ENCODE measurements at regions not wholly inside any gene's neighbourhood (a gene's known extent, or its start where the extent isn't known, plus 50 kb on each side); places are given as distances from the start of the nearest gene placed in this dataset.

DNA sequence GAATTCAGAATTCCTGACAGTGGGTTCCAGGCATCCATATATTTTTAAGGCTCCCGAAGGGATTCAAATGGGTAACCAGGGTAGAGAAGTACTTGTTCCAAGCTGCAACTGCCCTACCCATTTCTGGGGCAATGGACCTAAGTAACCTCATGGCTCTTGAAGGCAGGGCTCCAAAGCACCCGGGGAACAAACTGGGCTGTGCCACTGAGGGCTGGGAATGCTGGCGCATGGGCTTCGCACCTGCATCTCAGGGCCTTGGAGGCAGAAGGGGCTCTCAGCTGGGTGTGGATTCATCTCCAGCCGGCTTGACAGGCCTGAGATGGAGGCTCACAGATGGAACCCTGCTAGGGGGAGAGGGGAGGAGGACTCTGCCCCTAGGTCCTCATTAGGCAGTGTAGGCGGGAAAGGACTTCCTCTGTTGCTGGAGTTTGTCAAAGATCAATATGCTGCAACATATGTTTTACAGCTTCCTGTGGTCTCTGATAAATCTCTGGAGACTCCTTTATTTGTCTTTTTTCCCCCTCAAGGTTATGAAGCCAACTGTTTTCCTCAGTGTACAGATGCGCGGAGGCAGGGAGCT, 232.3 kb upstream of the NLRP1 start:
- Mint-ChIP-seq H3K36me3 (no peaks in the 10 kb centered on the region), H3K4me3 (no peak overlapping the region), H3K4me1 (no peaks in the 10 kb centered on the region), H3K27ac (no peak overlapping the region), H3K9me3 (peaks cover 2% of the 10 kb centered on the region), H3K27me3 (peaks cover 15% of the 10 kb centered on the region)
- POLR2A ChIA-PET: no interaction called here
- no peak for DNase-seq
- ATAC-seq (ENCODE audit: low read depth): no peak

DNA sequence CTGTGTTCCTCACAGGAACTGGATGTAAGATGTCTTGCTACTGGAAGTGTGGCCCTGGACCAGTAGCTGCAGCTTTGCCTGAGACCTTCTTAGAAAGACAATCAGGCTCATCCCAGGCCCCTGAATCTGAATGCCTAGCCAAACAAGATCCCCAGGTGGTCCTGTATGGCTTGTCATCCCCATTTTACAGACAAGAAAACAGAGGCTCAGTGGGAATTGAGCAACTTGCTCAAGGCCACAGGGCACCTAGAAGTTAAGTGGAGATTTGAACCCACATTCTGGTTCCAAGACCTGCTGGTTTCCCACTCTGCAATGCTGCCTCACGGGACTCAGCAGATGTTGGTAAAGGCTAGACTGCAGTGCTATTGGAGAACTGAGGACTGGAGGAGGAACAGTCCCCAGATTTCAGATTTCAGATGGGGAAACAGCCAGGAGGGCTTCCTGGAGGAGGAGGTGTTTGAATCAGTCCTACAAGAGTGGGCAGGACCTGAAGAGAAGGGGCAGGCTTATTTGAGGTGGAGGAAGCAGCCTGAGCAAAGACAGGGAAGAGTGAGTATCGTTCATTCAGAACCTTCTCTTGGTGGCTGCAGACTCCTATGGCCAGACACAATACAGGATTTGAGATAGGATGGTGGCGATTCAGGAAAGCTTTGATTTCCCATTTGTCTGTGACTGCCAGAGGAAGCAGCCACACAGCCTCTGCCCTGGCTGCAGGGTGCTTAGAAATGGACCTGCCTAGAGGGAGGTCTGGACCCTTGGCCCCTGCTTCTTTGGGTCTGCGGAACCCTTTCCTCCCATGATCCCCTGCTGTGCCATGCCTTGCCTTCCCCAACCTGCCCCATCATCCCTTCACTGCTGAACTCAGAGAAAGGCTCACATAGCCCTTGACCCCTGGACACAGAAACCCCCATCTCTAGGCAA, 233.4 kb upstream of the NLRP1 start:
- H3K4me3 Mint-ChIP-seq: no peak overlapping the region
- POLR2A ChIA-PET: no interaction called here

DNA sequence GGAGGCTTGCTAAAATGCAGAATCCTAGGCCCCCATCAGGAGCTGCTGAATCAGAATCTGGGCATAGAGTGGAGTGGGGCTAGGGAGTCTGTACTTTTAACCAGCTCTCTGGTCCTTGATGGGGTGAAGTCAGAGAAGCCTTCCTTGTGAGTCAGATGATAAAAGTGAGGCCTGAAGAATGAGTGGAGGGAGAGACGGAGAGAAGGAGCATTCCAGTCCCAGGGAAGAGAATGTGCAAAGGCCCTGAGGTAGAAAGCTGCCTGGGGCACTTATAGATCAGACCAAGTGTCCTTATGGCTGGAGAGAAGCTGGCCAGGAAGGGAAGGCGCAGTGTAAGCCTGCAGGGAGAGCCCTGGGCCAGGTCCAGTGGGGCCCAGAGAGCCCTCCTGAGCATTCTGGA, 235.1 kb upstream of the NLRP1 start:
- Mint-ChIP-seq H3K4me3 (no peak overlapping the region), H3K27ac (no peak overlapping the region), H3K9me3 (no peaks in the 10 kb centered on the region), H3K4me1 (no peaks in the 10 kb centered on the region), H3K27me3 (peaks cover 15% of the 10 kb centered on the region), H3K36me3 (no peaks in the 10 kb centered on the region)
- DNase-seq (no peak), ATAC-seq (ENCODE audit: low read depth) (no peak)
- POLR2A ChIA-PET: no interaction called here

More for the DNA sequence above, 233.4 kb upstream of the NLRP1 start:
- Mint-ChIP-seq H3K4me1 (no peaks in the 10 kb centered on the region), H3K9me3 (no peaks in the 10 kb centered on the region), H3K36me3 (no peaks in the 10 kb centered on the region), H3K27me3 (peaks cover 15% of the 10 kb centered on the region), H3K27ac (no peak overlapping the region)
- ATAC-seq (ENCODE audit: low read depth) (no peak), DNase-seq (no peak)

- no peak for DNase-seq
- Mint-ChIP-seq H3K27ac (no peak overlapping the region), H3K4me1 (no peaks in the 10 kb centered on the region), H3K4me3 (no peak overlapping the region), H3K9me3 (no peaks in the 10 kb centered on the region), H3K36me3 (no peaks in the 10 kb centered on the region), H3K27me3 (peaks cover 15% of the 10 kb centered on the region)
- POLR2A ChIA-PET: no interaction called here
- ATAC-seq (ENCODE audit: low read depth): no peak
Measured at GRCh38 chr17:5819921-5820685, 235.8 kb upstream of the NLRP1 start.

GRCh38 chr17:5820721-5821456, 236.6 kb upstream of the NLRP1 start:
- H3K27me3 Mint-ChIP-seq: peaks cover 9% of the 10 kb centered on the region
- DNase-seq (no peak), ATAC-seq (ENCODE audit: low read depth) (no peak)
- POLR2A ChIA-PET: no interaction called here
- H3K9me3 Mint-ChIP-seq: no peaks in the 10 kb centered on the region
- no peak overlapping the region for H3K4me3 Mint-ChIP-seq
- H3K27ac Mint-ChIP-seq: no peak overlapping the region
- no peaks in the 10 kb centered on the region for H3K36me3 Mint-ChIP-seq
- H3K4me1 Mint-ChIP-seq: no peaks in the 10 kb centered on the region

DNA sequence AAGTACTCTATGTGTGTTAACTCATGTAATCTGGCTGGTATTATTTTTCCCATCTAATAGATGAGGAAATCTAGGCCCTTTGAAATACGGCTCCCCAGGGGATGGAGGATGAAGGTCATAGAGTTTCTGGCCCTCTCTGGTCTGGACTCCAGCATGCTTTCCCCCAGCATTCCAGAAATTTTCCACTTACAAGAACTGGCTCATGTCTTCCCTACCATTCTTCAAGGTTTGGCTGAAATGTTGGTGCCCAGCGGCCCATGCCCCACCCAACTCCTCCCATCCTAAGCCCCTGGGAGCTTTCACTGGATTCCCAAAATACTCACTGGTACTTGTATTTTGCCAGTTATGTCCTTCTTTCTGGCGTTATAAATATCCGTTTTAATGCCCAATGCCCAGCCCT, 237.5 kb upstream of the NLRP1 start:
- POLR2A ChIA-PET: no interaction called here
- DNase-seq: no peak
- Mint-ChIP-seq H3K36me3 (no peaks in the 10 kb centered on the region), H3K4me3 (no peak overlapping the region), H3K27ac (no peak overlapping the region), H3K4me1 (no peaks in the 10 kb centered on the region), H3K9me3 (no peaks in the 10 kb centered on the region), H3K27me3 (peaks cover 6% of the 10 kb centered on the region)
- no peak for ATAC-seq (ENCODE audit: low read depth)

GRCh38 chr17:5822281-5823060, 238.2 kb upstream of the NLRP1 start:
- Mint-ChIP-seq H3K27me3 (peaks cover 6% of the 10 kb centered on the region), H3K9me3 (no peaks in the 10 kb centered on the region), H3K27ac (no peak overlapping the region), H3K4me3 (no peak overlapping the region), H3K36me3 (no peaks in the 10 kb centered on the region), H3K4me1 (no peaks in the 10 kb centered on the region)
- ATAC-seq (ENCODE audit: low read depth): no peak
- POLR2A ChIA-PET: no interaction called here
- DNase-seq: no peak

GRCh38 chr17:5823219-5823618, 238.9 kb upstream of the NLRP1 start:
- H3K4me3 Mint-ChIP-seq: no peak overlapping the region
- H3K27ac Mint-ChIP-seq: no peak overlapping the region
- DNase-seq (no peak), ATAC-seq (ENCODE audit: low read depth) (no peak)
- no peaks in the 10 kb centered on the region for H3K9me3 Mint-ChIP-seq
- H3K4me1 Mint-ChIP-seq: no peaks in the 10 kb centered on the region
- H3K36me3 Mint-ChIP-seq: no peaks in the 10 kb centered on the region
- H3K27me3 Mint-ChIP-seq: peaks cover 7% of the 10 kb centered on the region
- POLR2A ChIA-PET: no interaction called here

GRCh38 chr17:5825717-5826330, 241.5 kb upstream of the NLRP1 start:
- Mint-ChIP-seq H3K4me3 (no peak overlapping the region), H3K36me3 (no peaks in the 10 kb centered on the region), H3K27me3 (peaks cover 15% of the 10 kb centered on the region), H3K27ac (no peak overlapping the region), H3K4me1 (no peaks in the 10 kb centered on the region), H3K9me3 (no peaks in the 10 kb centered on the region)
- POLR2A ChIA-PET: no interaction called here
- ATAC-seq (ENCODE audit: low read depth): no peak
- DNase-seq: no peak

GRCh38 chr17:5826384-5826783, 242.1 kb upstream of the NLRP1 start:
- Mint-ChIP-seq H3K27ac (no peak overlapping the region), H3K4me3 (no peak overlapping the region), H3K4me1 (no peaks in the 10 kb centered on the region), H3K9me3 (no peaks in the 10 kb centered on the region), H3K27me3 (peaks cover 15% of the 10 kb centered on the region), H3K36me3 (no peaks in the 10 kb centered on the region)
- no peak for DNase-seq
- no peak for ATAC-seq (ENCODE audit: low read depth)
- POLR2A ChIA-PET: no interaction called here

DNA sequence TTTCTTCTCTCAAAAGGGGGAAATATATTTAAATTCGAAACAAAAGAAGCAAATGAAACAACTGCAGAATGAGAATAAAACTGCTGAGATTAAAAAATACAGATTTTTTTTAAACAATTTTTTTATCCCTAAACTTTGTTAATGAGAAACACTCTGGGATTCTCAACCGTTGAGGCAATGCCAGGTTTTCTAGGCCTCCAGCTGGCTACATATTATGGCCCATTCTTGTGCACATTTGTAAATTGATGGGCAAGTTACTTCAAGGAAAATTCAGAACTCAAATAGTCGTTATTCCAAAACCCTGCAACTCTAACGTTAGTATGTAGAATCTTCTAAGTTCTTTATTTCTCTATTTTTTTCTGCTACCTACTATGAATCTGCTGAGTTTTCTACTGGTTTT, 239.3 kb upstream of the WSCD1 start:
- no peak overlapping the region for H3K4me3 Mint-ChIP-seq
- no peak overlapping the region for H3K27ac Mint-ChIP-seq
- no peaks in the 10 kb centered on the region for H3K9me3 Mint-ChIP-seq
- no peaks in the 10 kb centered on the region for H3K36me3 Mint-ChIP-seq
- DNase-seq (no peak), ATAC-seq (ENCODE audit: low read depth) (no peak)
- H3K4me1 Mint-ChIP-seq: peaks cover 2% of the 10 kb centered on the region
- peaks cover 19% of the 10 kb centered on the region for H3K27me3 Mint-ChIP-seq
- POLR2A ChIA-PET: no interaction called here

GRCh38 chr17:5832886-5833285, 237.3 kb upstream of the WSCD1 start:
- Mint-ChIP-seq H3K9me3 (no peaks in the 10 kb centered on the region), H3K4me3 (no peak overlapping the region), H3K4me1 (peaks cover 2% of the 10 kb centered on the region), H3K36me3 (no peaks in the 10 kb centered on the region), H3K27me3 (peaks cover 17% of the 10 kb centered on the region), H3K27ac (no peak overlapping the region)
- ATAC-seq (ENCODE audit: low read depth): no peak
- POLR2A ChIA-PET: no interaction called here
- DNase-seq: no peak

Data from activated naive CD8-positive, alpha-beta T cell treated with anti-CD3 and anti-CD28 coated beads, Interleukin-2, amount 10 ng/mL, durations not matched to agents 7 days and 5 days (primary cell).